GM12873 (cell line): ENCODE measurements at regions not wholly inside any gene's neighbourhood (a gene's known extent, or its start where the extent isn't known, plus 50 kb on each side); places are given as distances from the start of the nearest gene placed in this dataset.

Experiments used
- CTCF ChIP-seq: IDR thresholded peaks from 2 replicates; pipeline ENCODE4 v1.5.1; 2012; ENCODE audit warnings: low read depth, mild to moderate bottlenecking, moderate library complexity, low read length, control low read depth; ENCODE audit not compliant: insufficient read depth; ENCODE audit errors: missing control alignments

GRCh38 chr10:8776926-8777622 lies 722.6 kb downstream of the GATA3 start:
- no peak for TF ChIP-seq CTCF

GRCh38 chr10:8778713-8779112 lies 724.2 kb downstream of the GATA3 start:
- no peak for TF ChIP-seq CTCF

- TF ChIP-seq CTCF, result no peak
Observed at GRCh38 chr10:8787649-8788048, 733.2 kb downstream of the GATA3 start.

GRCh38 chr10:8790390-8790789 lies 735.9 kb downstream of the GATA3 start:
- TF ChIP-seq CTCF, result no peak

- TF ChIP-seq CTCF, result no peak
Observed at GRCh38 chr10:8794860-8795259, 740.4 kb downstream of the GATA3 start.

- TF ChIP-seq CTCF, result no peak
Observed at GRCh38 chr10:8800426-8800825, 745.9 kb downstream of the GATA3 start.

GRCh38 chr10:8803992-8804391 lies 749.5 kb downstream of the GATA3 start:
- TF ChIP-seq CTCF, result no peak
